Esophagus muscularis mucosa (tissue), 3 donors: ENCODE measurements at regions not wholly inside any gene's neighbourhood (a gene's known extent, or its start where the extent isn't known, plus 50 kb on each side); places are given as distances from the start of the nearest gene placed in this dataset.

Source experiments
- CTCF ChIP-seq, 3 experiments: fragments of 200-600 bp in 2 of 3; fragments of 450-650 bp in 1 of 3; sonication (generic) in 2 of 3; IDR thresholded peaks; one replicate each; pipeline ENCODE4 v1.5.1; 2017 to 2019; ENCODE audit warnings: antibody characterized with exemption in 3 of 3, mild to moderate bottlenecking in 2 of 3, moderate library complexity in 1 of 3
- EP300 ChIP-seq: sonication (generic); formaldehyde crosslinking; IDR thresholded peaks from one replicate; pipeline ENCODE4 v1.6.1; 2017; ENCODE audit warnings: antibody characterized with exemption

GRCh38 chr4:111556141-111556781, 589.0 kb upstream of the FAM241A start:
- TF ChIP-seq CTCF (IDR thresholded peaks at IDR 0.05) (no peak), EP300 (no peak)
